Breast epithelium (tissue), 3 donors: ENCODE measurements at regions not wholly inside any gene's neighbourhood (a gene's known extent, or its start where the extent isn't known, plus 50 kb on each side); places are given as distances from the start of the nearest gene placed in this dataset.

Source experiments
- CTCF ChIP-seq, 3 donors: fragments of 450-650 bp; IDR thresholded peaks; one replicate each; pipeline ENCODE4 v1.5.1; 2016 to 2017; ENCODE audit warnings: antibody characterized with exemption in 3 of 3, mild to moderate bottlenecking in 3 of 3, moderate library complexity in 3 of 3
- POLR2A ChIP-seq: fragments of 450-650 bp; IDR thresholded peaks from one replicate; pipeline ENCODE4 v1.6.1; 2016; ENCODE audit warnings: antibody characterized with exemption, mild to moderate bottlenecking, moderate library complexity

- no peak for TF ChIP-seq POLR2A
- TF ChIP-seq CTCF (IDR thresholded peaks at IDR 0.05), result no peak
Observed at GRCh38 chr10:100636848-100637553, 101.3 kb downstream of the HIF1AN start.
